NCI-H1048 (cell line): ENCODE measurements at regions not wholly inside any gene's neighbourhood (a gene's known extent, or its start where the extent isn't known, plus 50 kb on each side); places are given as distances from the start of the nearest gene placed in this dataset.

Experiments
- DNase-seq: peaks from one replicate; lab custom pipeline; 2025; lab: John Stamatoyannopoulos, UW

DNA sequence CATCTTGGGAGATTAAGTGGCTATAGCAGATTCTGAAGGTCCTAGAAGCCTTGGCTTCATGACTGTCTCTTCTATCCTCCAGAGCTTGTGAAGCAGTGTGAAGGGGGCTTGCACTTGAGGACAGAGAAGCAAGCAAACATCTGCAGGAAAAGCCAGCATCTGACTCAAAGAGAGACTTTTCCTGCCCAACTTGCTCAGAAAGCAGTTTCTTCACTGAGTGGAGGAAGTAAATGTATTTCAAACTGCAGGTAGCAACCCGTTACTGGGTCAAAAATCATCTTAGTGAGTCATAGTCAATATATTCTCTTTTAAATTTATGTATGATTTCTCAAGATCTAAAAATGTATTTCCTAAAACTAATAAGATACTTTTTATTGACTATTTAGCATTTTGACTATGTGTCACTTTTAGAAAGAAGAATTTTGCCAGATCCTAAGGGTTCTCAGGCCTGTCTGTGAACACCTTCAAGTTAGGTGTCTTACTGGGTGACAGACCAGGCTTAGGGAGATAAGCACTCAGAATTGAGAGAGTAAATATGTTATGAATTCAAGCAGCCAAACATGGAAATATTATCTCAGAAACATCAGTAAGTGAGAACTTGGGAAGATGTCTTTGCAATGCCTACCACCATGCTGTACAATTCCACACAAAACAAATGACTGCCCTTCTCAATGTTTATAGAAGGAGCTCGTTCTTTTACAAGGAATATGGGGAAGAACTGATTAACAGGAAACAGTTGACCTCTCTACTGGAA lies 72.6 kb upstream of the DMAC1 start:
- no peak for DNase-seq

GRCh38 chr9:7869340-7869739 lies 69.8 kb upstream of the DMAC1 start:
- no peak for DNase-seq

DNA sequence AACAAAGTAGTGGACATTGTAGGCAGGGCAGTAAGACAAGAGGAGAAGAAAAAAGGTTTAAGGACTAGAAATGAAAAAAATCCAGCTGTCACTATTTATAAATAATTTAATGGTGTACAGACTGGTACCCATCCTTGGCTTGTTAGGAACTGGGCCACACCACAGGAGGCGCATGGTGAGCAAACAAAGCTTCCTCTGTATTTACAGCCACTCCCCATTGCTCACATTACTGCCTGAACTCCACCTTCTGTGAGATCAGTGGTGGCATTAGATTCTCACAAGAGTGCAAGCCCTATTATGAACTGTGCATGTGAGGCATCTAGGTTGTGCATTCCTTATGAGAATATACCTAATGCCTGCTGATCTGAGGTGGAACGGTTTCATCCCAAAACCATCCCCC lies 62.6 kb upstream of the DMAC1 start:
- no peak for DNase-seq

DNA sequence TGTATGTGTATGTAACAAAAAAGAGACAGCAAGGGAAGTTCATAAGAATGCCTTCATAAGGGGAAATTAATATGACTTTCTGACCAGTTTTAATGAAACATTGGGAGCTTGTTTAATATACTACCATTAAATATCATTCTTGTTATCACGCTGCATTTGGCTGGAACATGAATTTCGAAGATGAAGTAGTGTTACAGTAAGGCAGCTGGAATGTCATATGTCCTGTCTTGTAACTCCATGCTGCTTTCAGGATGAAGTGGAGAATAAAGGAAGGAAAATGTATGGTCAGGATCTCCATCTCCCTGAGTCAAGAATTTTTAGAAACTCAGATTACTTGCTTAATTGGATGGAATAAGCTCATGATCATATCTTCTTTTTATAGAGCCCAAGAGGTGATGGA lies 61.5 kb upstream of the DMAC1 start:
- no peak for DNase-seq

DNA sequence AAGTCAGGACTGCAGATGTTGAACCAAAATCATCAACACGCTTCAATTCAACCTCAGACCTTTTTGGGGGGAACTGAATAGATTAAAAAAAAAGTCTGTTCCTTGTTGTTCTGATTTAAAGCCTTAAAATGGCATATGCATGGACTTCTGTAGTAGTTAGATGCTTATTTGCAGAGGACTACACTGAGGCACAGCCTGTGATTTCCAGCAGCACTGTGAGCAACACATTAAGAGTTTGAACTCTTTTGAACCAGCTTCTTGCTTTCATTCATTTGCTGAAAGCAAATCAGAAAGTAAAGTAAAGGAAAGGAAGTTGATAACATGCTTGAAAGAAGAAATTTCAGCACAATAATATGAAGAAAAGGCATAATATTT lies 60.7 kb upstream of the DMAC1 start:
- DNase-seq, result no peak

GRCh38 chr9:7859701-7860334 lies 60.2 kb upstream of the DMAC1 start:
- DNase-seq, result no peak

- no peak for DNase-seq
Measured at GRCh38 chr9:7858166-7858565, 58.6 kb upstream of the DMAC1 start.

DNA sequence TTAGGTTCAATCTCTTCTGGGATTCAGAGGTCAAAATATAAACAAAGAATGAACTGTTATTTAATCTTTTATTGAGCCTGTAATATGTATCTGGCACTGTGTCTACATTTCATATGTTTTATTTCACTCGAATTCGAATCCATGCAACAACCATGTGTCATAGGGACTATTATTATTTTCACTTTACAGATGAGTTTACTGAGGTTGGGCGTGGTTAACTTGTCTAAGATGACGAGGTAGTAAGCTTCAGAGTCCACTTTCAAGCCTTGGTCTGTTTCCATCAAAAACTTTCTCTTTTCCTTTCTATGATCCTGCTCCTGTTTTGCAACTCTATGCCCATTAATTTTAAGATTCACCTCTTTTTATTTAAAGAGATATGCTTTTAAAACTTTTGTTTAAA lies 55.2 kb upstream of the DMAC1 start:
- no peak for DNase-seq
